ENCODE measurements at regions not wholly inside any gene's neighbourhood (a gene's known extent, or its start where the extent isn't known, plus 50 kb on each side); places are given as distances from the start of the nearest gene placed in this dataset.

- TF ChIP-seq POLR2A (IDR thresholded peaks at IDR 0.05) (no peak), CTCF (IDR thresholded peaks at IDR 0.05) (no peak)
- H3K4me3 ChIP-seq, result no peak overlapping the region
- no peak overlapping the region for H3K27ac ChIP-seq
- no peaks in the 10 kb centered on the region for H3K4me1 ChIP-seq
- no peak for DNase-seq
- no peaks in the 10 kb centered on the region for H3K27me3 ChIP-seq
- H3K9me3 ChIP-seq, result no peaks in the 10 kb centered on the region
- no peaks in the 10 kb centered on the region for H3K36me3 ChIP-seq
Measured at GRCh38 chr1:103267266-103267665, 158.9 kb upstream of the COL11A1 start.

- H3K9me3 ChIP-seq, result no peaks in the 10 kb centered on the region
- TF ChIP-seq POLR2A (IDR thresholded peaks at IDR 0.05), result no peak
- no peak for TF ChIP-seq CTCF (IDR thresholded peaks at IDR 0.05)
- no peak overlapping the region for H3K27ac ChIP-seq
- no peaks in the 10 kb centered on the region for H3K36me3 ChIP-seq
- no peak overlapping the region for H3K4me3 ChIP-seq
- no peaks in the 10 kb centered on the region for H3K4me1 ChIP-seq
- H3K27me3 ChIP-seq, result no peaks in the 10 kb centered on the region
- no peak for DNase-seq
Measured at GRCh38 chr1:103266036-103266435, 157.7 kb upstream of the COL11A1 start.

- TF ChIP-seq CTCF (IDR thresholded peaks at IDR 0.05) (no peak), POLR2A (IDR thresholded peaks at IDR 0.05) (no peak)
- no peaks in the 10 kb centered on the region for H3K36me3 ChIP-seq
- no peak overlapping the region for H3K4me3 ChIP-seq
- no peak overlapping the region for H3K27ac ChIP-seq
- no peaks in the 10 kb centered on the region for H3K27me3 ChIP-seq
- no peaks in the 10 kb centered on the region for H3K9me3 ChIP-seq
- DNase-seq, result no peak
- H3K4me1 ChIP-seq, result no peaks in the 10 kb centered on the region
Measured at GRCh38 chr1:103265551-103265950, 157.2 kb upstream of the COL11A1 start.

GRCh38 chr1:103259982-103260381 lies 151.7 kb upstream of the COL11A1 start:
- Histone ChIP-seq H3K9me3 (no peaks in the 10 kb centered on the region), H3K36me3 (no peaks in the 10 kb centered on the region), H3K27me3 (no peaks in the 10 kb centered on the region), H3K27ac (no peak overlapping the region), H3K4me1 (no peaks in the 10 kb centered on the region), H3K4me3 (no peak overlapping the region)
- no peak for DNase-seq
- TF ChIP-seq CTCF (IDR thresholded peaks at IDR 0.05) (no peak), POLR2A (IDR thresholded peaks at IDR 0.05) (no peak)

- Histone ChIP-seq H3K4me1 (no peaks in the 10 kb centered on the region), H3K36me3 (no peaks in the 10 kb centered on the region), H3K27me3 (no peaks in the 10 kb centered on the region), H3K9me3 (no peaks in the 10 kb centered on the region), H3K4me3 (no peak overlapping the region), H3K27ac (no peak overlapping the region)
- TF ChIP-seq POLR2A (IDR thresholded peaks at IDR 0.05), result no peak
- TF ChIP-seq CTCF (IDR thresholded peaks at IDR 0.05), result no peak
- DNase-seq, result no peak
Measured at GRCh38 chr1:103256490-103256889, 148.2 kb upstream of the COL11A1 start.

- DNase-seq, result no peak
- H3K27me3 ChIP-seq, result no peaks in the 10 kb centered on the region
- H3K4me1 ChIP-seq, result no peaks in the 10 kb centered on the region
- TF ChIP-seq CTCF (IDR thresholded peaks at IDR 0.05) (no peak), POLR2A (IDR thresholded peaks at IDR 0.05) (no peak)
- no peak overlapping the region for H3K27ac ChIP-seq
- H3K36me3 ChIP-seq, result no peaks in the 10 kb centered on the region
- no peaks in the 10 kb centered on the region for H3K9me3 ChIP-seq
- no peak overlapping the region for H3K4me3 ChIP-seq
Measured at GRCh38 chr1:103254691-103255090, 146.4 kb upstream of the COL11A1 start.

Measured in Peyer's patch (tissue), 4 donors.